Naive thymus-derived CD8-positive, alpha-beta T cell (primary cell): ENCODE measurements at regions not wholly inside any gene's neighbourhood (a gene's known extent, or its start where the extent isn't known, plus 50 kb on each side); places are given as distances from the start of the nearest gene placed in this dataset.

Experiments used
- ATAC-seq, 2 donors: fragments of 150-1000 bp; cut with Tn5 transposase in 1 of 2; sonication (Bioruptor Pico), chemical (Tn5 transposase) in 1 of 2; 1 replicate in 1 of 2; 2 replicates in 1 of 2; pipeline ENCODE4 v1.10.0; 2021; ENCODE audit warnings: mild to moderate bottlenecking in 2 of 2, moderate library complexity in 2 of 2
- POLR2A ChIA-PET: fragments of 350-600 bp; sonication (Branson Sonifier 250); formaldehyde crosslinking; loops from one replicate; lab custom pipeline; 2021; ENCODE audit warnings: antibody characterized with exemption; lab: Charles Lee
- DNase-seq, 10 donors: peaks; one replicate each; pipeline versions ENCODE4 v3.0.0 to v3.0.0-alpha.2; 2020 to 2022
- H3K27ac Mint-ChIP-seq, 10 donors: one replicate each; pipeline ENCODE4 v1.8.0; 2020 to 2022; ENCODE audit warnings: mild to moderate bottlenecking in 10 of 10, mixed read lengths in 10 of 10, moderate library complexity in 4 of 10, inconsistent platforms in 1 of 10
- H3K27me3 Mint-ChIP-seq, 5 donors: one replicate each; pipeline ENCODE4 v1.8.0; 2021 to 2022; ENCODE audit warnings: mixed read lengths in 5 of 5
- H3K36me3 Mint-ChIP-seq, 3 donors: one replicate each; pipeline ENCODE4 v1.8.0; 2020 to 2022; ENCODE audit warnings: mixed read lengths in 3 of 3, mild to moderate bottlenecking in 2 of 3, inconsistent platforms in 1 of 3
- H3K4me1 Mint-ChIP-seq, 4 donors: one replicate each; pipeline ENCODE4 v1.8.0; 2021 to 2022; ENCODE audit warnings: mixed read lengths in 4 of 4
- H3K4me3 Mint-ChIP-seq, 10 donors: one replicate each; pipeline ENCODE4 v1.8.0; 2020 to 2022; ENCODE audit warnings: mild to moderate bottlenecking in 10 of 10, mixed read lengths in 10 of 10, moderate library complexity in 6 of 10, inconsistent platforms in 1 of 10
- H3K9me3 Mint-ChIP-seq, 9 donors: one replicate each; pipeline ENCODE4 v1.8.0; 2020 to 2022; ENCODE audit warnings: mixed read lengths in 9 of 9, mild to moderate bottlenecking in 3 of 9, inconsistent platforms in 1 of 9, moderate library complexity in 1 of 9

DNA sequence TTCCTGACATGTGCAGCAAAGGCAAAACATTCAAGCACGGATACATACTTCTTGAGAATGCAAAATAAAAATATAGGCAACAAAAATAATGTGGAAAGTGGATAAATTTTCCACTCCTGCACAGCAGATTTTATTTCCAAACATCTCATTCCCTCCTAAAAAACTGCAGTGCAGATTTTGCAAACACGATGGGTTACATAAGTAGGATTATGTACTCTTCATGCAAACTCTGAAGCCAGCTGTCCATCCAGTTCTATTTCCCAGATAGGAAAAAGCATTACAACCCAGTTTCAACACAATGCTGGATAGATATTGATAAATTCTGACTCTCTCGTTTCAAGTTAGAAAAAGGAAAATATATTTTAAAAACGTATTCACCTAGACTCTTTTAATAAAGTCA lies 52.7 kb upstream of the CCNG1 start:
- peaks cover 8 to 32% (median 12%) of the 10 kb centered on the region in 5 donors for H3K27me3 Mint-ChIP-seq
- H3K4me1 Mint-ChIP-seq: no peaks in the 10 kb centered on the region
- H3K4me3 Mint-ChIP-seq: no peak overlapping the region
- no peak for ATAC-seq
- H3K9me3 Mint-ChIP-seq: peaks cover 0 to 2% (median 0%) of the 10 kb centered on the region in 9 donors
- DNase-seq: no peak
- peaks cover 0 to 2% (median 0%) of the 10 kb centered on the region in 3 donors for H3K36me3 Mint-ChIP-seq
- H3K27ac Mint-ChIP-seq: no peak overlapping the region
- POLR2A ChIA-PET: no interaction called here

GRCh38 chr5:163385271-163385670 lies 52.1 kb upstream of the CCNG1 start:
- no peak for ATAC-seq
- DNase-seq: no peak
- Mint-ChIP-seq H3K9me3 (peaks cover 0 to 3% (median 0%) of the 10 kb centered on the region in 9 donors), H3K4me1 (no peaks in the 10 kb centered on the region), H3K36me3 (peaks cover 0 to under 1% (median 0%) of the 10 kb centered on the region in 3 donors), H3K4me3 (no peak overlapping the region), H3K27me3 (peaks cover 9 to 34% (median 12%) of the 10 kb centered on the region in 5 donors), H3K27ac (no peak overlapping the region)
- POLR2A ChIA-PET: no interaction called here

DNA sequence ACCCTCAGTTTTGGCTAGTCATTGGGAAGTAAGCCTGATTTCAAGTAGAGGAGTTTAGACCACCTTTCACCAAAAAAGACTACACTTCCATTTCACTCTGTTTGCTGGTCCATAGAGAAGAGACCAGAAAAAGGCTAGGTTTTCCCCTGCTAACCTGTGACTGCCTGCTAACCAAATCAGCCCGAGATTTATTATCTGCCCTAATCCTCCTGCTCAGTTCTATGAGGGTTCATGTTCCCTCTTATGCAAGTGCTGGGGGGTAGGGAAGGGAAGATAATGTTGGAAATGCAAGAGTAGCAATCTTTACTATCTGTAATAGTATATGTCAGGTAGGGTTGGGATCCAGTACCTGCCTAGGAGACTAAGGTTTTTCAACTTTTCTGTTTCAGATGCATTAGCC lies 51.6 kb upstream of the CCNG1 start:
- Mint-ChIP-seq H3K4me1 (no peaks in the 10 kb centered on the region), H3K27ac (no peak overlapping the region), H3K4me3 (no peak overlapping the region), H3K36me3 (peaks cover 0 to 5% (median 2%) of the 10 kb centered on the region in 3 donors), H3K9me3 (peaks cover 0 to 8% (median 0%) of the 10 kb centered on the region in 9 donors), H3K27me3 (peaks cover 9 to 40% (median 15%) of the 10 kb centered on the region in 5 donors)
- DNase-seq (no peak), ATAC-seq (no peak)
- POLR2A ChIA-PET: no interaction called here

- Mint-ChIP-seq H3K27me3 (peaks cover 11 to 45% (median 19%) of the 10 kb centered on the region in 5 donors), H3K36me3 (peaks cover 0 to 5% (median 2%) of the 10 kb centered on the region in 3 donors), H3K4me3 (no peak overlapping the region), H3K9me3 (peaks cover 0 to 13% (median 0%) of the 10 kb centered on the region in 9 donors), H3K27ac (no peak overlapping the region), H3K4me1 (no peaks in the 10 kb centered on the region)
- POLR2A ChIA-PET: no interaction called here
- DNase-seq (no peak), ATAC-seq (no peak)
These were observed 51.0 kb upstream of the CCNG1 start for GRCh38 chr5:163386352-163386751.

DNA sequence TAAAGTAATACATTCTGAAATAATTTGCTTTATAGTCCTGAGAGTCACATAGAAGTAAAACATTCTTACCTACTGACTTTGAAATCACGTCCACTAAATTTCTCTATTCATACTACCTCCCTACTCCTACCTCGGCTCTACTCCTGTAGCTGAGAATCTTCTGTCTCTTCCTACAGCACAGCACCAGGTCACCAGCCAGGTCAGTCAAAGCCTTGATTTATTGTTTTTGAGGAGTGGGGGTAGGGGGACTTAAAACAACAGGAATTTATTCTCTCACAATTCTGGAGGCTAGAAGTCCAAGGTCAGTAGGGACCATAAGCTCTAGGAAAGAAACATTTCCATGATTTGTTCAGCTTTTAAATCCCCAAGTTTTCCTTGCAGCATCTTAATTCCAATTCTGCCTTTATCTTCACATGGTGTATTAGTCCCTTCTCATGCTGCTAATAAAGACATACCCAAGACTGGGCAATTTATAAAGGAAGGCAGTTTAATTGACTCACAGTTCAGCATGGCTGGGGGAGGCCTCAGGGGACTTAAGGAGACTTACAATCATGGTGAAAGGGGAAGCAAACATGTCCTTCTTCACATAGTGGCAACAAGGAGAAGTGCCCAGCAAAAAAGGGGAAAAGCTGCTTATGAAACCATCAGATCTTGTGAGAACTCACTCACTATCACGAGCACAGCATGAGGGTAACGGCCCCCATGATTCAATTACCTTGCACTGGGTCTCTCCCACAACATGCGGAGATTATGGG lies 49.6 kb upstream of the CCNG1 start:
- H3K4me1 Mint-ChIP-seq: no peaks in the 10 kb centered on the region
- DNase-seq (no peak), ATAC-seq (no peak)
- POLR2A ChIA-PET: no interaction called here
- H3K27me3 Mint-ChIP-seq: peaks cover 9 to 53% (median 23%) of the 10 kb centered on the region in 5 donors
- H3K9me3 Mint-ChIP-seq: peaks cover 0 to 14% (median under 1%) of the 10 kb centered on the region in 9 donors
- H3K27ac Mint-ChIP-seq: no peak overlapping the region
- no peak overlapping the region for H3K4me3 Mint-ChIP-seq
- peaks cover 0 to 5% (median 2%) of the 10 kb centered on the region in 3 donors for H3K36me3 Mint-ChIP-seq
